ENCODE measurements at regions not wholly inside any gene's neighbourhood (a gene's known extent, or its start where the extent isn't known, plus 50 kb on each side); places are given as distances from the start of the nearest gene placed in this dataset.

GRCh38 chr7:42491106-42491505 is 254.1 kb upstream of the GLI3 start:
- no peak for TF ChIP-seq CTCF (IDR thresholded peaks at IDR 0.05)
- TF ChIP-seq POLR2A (IDR thresholded peaks at IDR 0.05) = no peak

Measured in Peyer's patch (tissue), 4 donors.